OCI-LY1 (cell line): ENCODE measurements at regions not wholly inside any gene's neighbourhood (a gene's known extent, or its start where the extent isn't known, plus 50 kb on each side); places are given as distances from the start of the nearest gene placed in this dataset.

ENCODE experiments used
- H2AFZ ChIP-seq: fragments of 200-600 bp; sonication (generic), shearing (Covaris generic); 2 replicates; pipeline ENCODE4 v1.6.0; 2014; ENCODE audit warnings: antibody characterized with exemption, mild to moderate bottlenecking, low read length
- H3F3A ChIP-seq: fragments of 200-600 bp; sonication (generic), shearing (Covaris generic); 2 replicates; pipeline ENCODE4 v1.6.0; 2014; ENCODE audit warnings: mild to moderate bottlenecking, antibody characterized with exemption, low read length, moderate library complexity; ENCODE audit not compliant: insufficient read depth
- H3K27ac ChIP-seq: fragments of 200-600 bp; sonication (generic); 2 replicates; pipeline ENCODE4 v1.5.1; 2014; ENCODE audit warnings: low read length, mixed run types, mild to moderate bottlenecking, low read depth; ENCODE audit not compliant: poor library complexity, severe bottlenecking
- H3K27me3 ChIP-seq: fragments of 200-600 bp; sonication (generic); 2 replicates; pipeline ENCODE4 v1.6.0; 2014; ENCODE audit warnings: antibody characterized with exemption, mild to moderate bottlenecking, low read length, moderate library complexity; ENCODE audit not compliant: insufficient read depth
- H3K36me3 ChIP-seq: fragments of 200-600 bp; sonication (generic); 2 replicates; pipeline ENCODE4 v1.6.1; 2014; ENCODE audit warnings: mild to moderate bottlenecking, antibody characterized with exemption, low read length, moderate library complexity, mixed read lengths; ENCODE audit not compliant: insufficient read depth
- H3K4me1 ChIP-seq: fragments of 200-600 bp; sonication (generic); 2 replicates; pipeline ENCODE4 v1.5.1; 2014; ENCODE audit warnings: mild to moderate bottlenecking, low read length, moderate library complexity; ENCODE audit not compliant: insufficient read depth, severe bottlenecking
- H3K4me2 ChIP-seq: fragments of 200-600 bp; sonication (generic), shearing (Covaris generic); 2 replicates; pipeline ENCODE4 v1.6.1; 2014; ENCODE audit warnings: low read length
- H3K4me3 ChIP-seq: fragments of 200-600 bp; sonication (generic); 2 replicates; pipeline ENCODE4 v1.5.1; 2014; ENCODE audit warnings: low read length, low read depth, mild to moderate bottlenecking, mixed read lengths; ENCODE audit not compliant: poor library complexity, severe bottlenecking
- H3K79me2 ChIP-seq: fragments of 200-600 bp; shearing (Covaris generic); 2 replicates; pipeline ENCODE4 v1.6.1; 2016; ENCODE audit warnings: mixed run types, low read length, mixed read lengths; ENCODE audit not compliant: insufficient read depth
- H3K9ac ChIP-seq: fragments of 200-600 bp; sonication (generic), shearing (Covaris generic); 2 replicates; pipeline ENCODE4 v1.6.1; 2014; ENCODE audit warnings: mild to moderate bottlenecking, low read length, mixed read lengths
- H3K9me2 ChIP-seq: fragments of 200-600 bp; sonication (generic), shearing (Covaris generic); 2 replicates; pipeline ENCODE4 v1.6.1; 2014; ENCODE audit warnings: low read depth, mild to moderate bottlenecking, low read length, mixed read lengths
- H3K9me3 ChIP-seq: fragments of 200-600 bp; shearing (Covaris generic); 2 replicates; pipeline ENCODE4 v1.6.1; 2014; ENCODE audit warnings: low read length, mixed read lengths
- H4K20me1 ChIP-seq: fragments of 200-600 bp; sonication (generic), shearing (Covaris generic); 2 replicates; pipeline ENCODE4 v1.6.0; 2016; ENCODE audit warnings: mild to moderate bottlenecking, low read length; ENCODE audit not compliant: insufficient read depth
- EZH2 ChIP-seq: fragments of 200-600 bp; sonication (generic), shearing (Covaris generic); IDR thresholded peaks from 2 replicates; pipeline ENCODE4 v1.8.0; 2017; ENCODE audit warnings: borderline replicate concordance, mixed run types, mild to moderate bottlenecking, antibody characterized with exemption, low read length, moderate library complexity, mixed read lengths
- TF ChIP-seq, protein P1 (sequence below): fragments of 200-600 bp; sonication (generic), shearing (Covaris generic); IDR thresholded peaks from 2 replicates; pipeline ENCODE4 v1.5.1; 2017; ENCODE audit warnings: mild to moderate bottlenecking, antibody characterized with exemption, low read length, moderate library complexity, mixed read lengths

DNA sequence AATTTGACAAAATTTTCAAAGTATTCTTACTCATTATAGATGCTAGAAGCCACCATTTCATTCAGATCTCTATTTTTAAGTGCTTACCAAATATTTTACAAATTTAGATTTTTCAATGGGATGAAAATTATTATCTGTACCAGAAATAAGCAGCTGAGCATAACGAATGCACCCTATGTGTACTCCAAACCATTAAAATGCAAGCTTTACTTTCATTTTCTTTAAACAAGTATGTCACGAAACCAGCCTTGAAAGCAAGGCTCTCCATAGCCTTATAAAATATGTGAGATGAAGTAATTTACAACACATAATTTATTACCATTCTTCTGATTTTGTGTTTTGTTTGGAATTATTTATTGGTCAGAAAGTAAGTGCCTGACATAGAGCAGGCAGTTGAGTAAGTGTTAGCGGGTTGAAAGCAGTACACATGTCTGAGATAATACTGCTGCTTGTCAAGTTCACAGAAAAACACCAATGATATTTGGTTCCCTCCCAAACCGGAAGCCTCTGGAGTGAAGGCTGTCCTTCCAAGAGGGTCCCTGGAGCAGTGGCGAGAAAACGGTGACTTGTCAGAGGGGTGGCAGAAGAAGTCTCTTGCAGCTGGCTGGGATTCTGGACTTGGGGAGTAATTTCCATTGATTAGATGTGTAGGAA lies 322.7 kb upstream of the PFKP start:
- no peaks in the 10 kb centered on the region for H3K4me1 ChIP-seq
- TF ChIP-seq EZH2, result no peak
- TF ChIP-seq, protein P1, sequence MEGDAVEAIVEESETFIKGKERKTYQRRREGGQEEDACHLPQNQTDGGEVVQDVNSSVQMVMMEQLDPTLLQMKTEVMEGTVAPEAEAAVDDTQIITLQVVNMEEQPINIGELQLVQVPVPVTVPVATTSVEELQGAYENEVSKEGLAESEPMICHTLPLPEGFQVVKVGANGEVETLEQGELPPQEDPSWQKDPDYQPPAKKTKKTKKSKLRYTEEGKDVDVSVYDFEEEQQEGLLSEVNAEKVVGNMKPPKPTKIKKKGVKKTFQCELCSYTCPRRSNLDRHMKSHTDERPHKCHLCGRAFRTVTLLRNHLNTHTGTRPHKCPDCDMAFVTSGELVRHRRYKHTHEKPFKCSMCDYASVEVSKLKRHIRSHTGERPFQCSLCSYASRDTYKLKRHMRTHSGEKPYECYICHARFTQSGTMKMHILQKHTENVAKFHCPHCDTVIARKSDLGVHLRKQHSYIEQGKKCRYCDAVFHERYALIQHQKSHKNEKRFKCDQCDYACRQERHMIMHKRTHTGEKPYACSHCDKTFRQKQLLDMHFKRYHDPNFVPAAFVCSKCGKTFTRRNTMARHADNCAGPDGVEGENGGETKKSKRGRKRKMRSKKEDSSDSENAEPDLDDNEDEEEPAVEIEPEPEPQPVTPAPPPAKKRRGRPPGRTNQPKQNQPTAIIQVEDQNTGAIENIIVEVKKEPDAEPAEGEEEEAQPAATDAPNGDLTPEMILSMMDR, result no peak
- H3K4me3 ChIP-seq, result no peak overlapping the region
- no peaks in the 10 kb centered on the region for H3K9me2 ChIP-seq
- no peaks in the 10 kb centered on the region for H3K9me3 ChIP-seq
- H3K36me3 ChIP-seq, result no peaks in the 10 kb centered on the region
- no peak overlapping the region for H3K9ac ChIP-seq
- no peak overlapping the region for H3K4me2 ChIP-seq
- no peak overlapping the region for H2AFZ ChIP-seq
- no peak overlapping the region for H3K27ac ChIP-seq
- H4K20me1 ChIP-seq, result no peaks in the 10 kb centered on the region
- no peaks in the 10 kb centered on the region for H3K27me3 ChIP-seq
- no peaks in the 10 kb centered on the region for H3K79me2 ChIP-seq
- H3F3A ChIP-seq, result no peaks in the 10 kb centered on the region

DNA sequence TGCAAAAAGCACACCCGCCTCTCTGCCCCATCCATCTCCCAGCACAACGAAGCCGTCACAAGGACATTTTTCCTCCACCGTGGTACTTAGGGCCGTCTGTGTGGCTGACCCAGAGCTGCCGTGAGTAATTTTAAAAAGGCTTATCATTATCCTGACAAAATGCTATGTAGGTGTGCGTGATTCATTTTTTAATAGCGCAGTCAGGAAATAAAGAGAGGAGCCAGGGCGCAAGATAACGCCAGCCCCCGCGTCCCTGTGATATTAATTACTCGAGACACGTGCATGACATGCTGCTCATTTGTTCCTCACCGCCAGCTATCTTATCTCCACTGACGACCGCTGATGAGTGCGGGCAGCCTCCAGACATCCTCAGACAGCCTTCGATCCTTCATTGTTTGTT lies 332.7 kb upstream of the PFKP start:
- H3K27ac ChIP-seq, result no peak overlapping the region
- no peaks in the 10 kb centered on the region for H3K4me1 ChIP-seq
- no peaks in the 10 kb centered on the region for H4K20me1 ChIP-seq
- H3F3A ChIP-seq, result no peaks in the 10 kb centered on the region
- no peaks in the 10 kb centered on the region for H3K27me3 ChIP-seq
- no peak overlapping the region for H3K9ac ChIP-seq
- H3K4me2 ChIP-seq, result no peak overlapping the region
- H3K4me3 ChIP-seq, result no peak overlapping the region
- no peaks in the 10 kb centered on the region for H3K9me2 ChIP-seq
- no peaks in the 10 kb centered on the region for H3K9me3 ChIP-seq
- no peak for TF ChIP-seq EZH2
- TF ChIP-seq, protein P1, result no peak
- no peaks in the 10 kb centered on the region for H3K36me3 ChIP-seq
- no peaks in the 10 kb centered on the region for H3K79me2 ChIP-seq
- no peak overlapping the region for H2AFZ ChIP-seq

DNA sequence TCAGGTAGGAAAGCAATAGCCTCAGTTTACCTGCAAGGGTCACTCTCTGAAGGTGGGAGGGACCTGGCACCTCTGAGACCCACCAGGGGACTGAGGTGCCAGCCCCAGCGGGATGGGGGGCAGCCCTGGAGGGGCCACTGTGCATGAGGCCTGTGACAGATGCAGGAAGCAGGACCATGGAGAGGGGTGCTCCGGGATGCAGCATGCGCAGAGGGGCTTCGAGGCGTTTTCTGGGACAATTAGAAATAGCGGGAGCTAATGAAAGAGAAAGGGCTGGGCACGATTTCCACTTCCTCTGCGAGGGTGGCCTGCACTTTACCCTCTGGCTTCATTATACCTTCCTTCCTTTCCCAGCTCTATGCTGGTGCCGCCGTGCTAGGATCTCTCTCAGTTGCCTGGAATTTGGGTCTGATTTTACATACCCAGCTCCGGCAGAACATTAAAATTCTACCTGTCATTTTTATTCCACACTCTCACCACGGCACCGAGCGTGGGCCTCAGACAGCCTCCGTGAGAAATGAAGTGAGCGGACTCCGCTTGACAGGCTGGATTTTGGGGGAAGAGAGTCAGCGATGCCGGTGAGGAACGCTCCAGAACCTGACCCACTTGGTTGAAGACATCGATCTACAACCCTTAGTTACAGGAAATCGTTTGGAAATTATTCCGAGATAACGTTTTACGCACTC lies 333.9 kb upstream of the PFKP start:
- Histone ChIP-seq H3K27ac (no peak overlapping the region), H2AFZ (no peak overlapping the region), H3K4me1 (no peaks in the 10 kb centered on the region), H3K9me2 (no peaks in the 10 kb centered on the region), H3K4me3 (no peak overlapping the region), H4K20me1 (no peaks in the 10 kb centered on the region), H3K79me2 (no peaks in the 10 kb centered on the region), H3K36me3 (no peaks in the 10 kb centered on the region), H3K27me3 (no peaks in the 10 kb centered on the region), H3K9me3 (no peaks in the 10 kb centered on the region), H3K4me2 (no peak overlapping the region), H3F3A (no peaks in the 10 kb centered on the region), H3K9ac (no peak overlapping the region)
- no peak for TF ChIP-seq EZH2
- TF ChIP-seq, protein P1, result no peak
